ENCODE measurements at regions not wholly inside any gene's neighbourhood (a gene's known extent, or its start where the extent isn't known, plus 50 kb on each side); places are given as distances from the start of the nearest gene placed in this dataset.

DNA sequence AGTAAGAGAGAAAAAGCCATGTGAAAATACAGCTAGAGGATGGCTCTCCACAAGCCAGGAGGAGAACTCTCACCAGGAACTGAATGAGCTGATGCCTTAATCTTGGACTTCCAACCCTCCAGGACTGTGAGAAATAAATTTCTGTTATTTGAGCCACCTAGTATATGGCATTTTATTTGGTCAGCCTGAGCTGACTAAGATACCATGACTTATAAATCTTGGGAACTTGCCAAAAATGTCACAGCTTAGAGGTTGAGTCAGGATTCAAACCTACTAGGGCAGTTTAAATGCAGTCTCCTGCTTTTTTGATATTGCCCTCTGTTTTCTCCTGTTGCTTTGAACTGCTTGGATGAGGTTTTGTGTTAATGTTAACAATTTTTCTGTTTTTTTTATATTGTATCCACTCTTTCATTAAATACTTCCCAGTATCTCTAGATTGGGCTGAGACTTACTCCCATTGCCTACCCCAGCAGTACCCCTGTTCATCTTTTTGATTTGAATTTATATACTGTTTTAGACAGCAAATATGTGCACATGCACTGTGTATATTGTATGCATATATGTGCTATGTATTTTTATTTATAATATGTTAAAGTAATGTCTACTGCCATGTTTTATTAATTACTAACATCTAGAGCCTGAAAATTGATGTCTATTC lies 1223.2 kb downstream of the OTOL1 start (continued):
- TF ChIP-seq, protein P1, sequence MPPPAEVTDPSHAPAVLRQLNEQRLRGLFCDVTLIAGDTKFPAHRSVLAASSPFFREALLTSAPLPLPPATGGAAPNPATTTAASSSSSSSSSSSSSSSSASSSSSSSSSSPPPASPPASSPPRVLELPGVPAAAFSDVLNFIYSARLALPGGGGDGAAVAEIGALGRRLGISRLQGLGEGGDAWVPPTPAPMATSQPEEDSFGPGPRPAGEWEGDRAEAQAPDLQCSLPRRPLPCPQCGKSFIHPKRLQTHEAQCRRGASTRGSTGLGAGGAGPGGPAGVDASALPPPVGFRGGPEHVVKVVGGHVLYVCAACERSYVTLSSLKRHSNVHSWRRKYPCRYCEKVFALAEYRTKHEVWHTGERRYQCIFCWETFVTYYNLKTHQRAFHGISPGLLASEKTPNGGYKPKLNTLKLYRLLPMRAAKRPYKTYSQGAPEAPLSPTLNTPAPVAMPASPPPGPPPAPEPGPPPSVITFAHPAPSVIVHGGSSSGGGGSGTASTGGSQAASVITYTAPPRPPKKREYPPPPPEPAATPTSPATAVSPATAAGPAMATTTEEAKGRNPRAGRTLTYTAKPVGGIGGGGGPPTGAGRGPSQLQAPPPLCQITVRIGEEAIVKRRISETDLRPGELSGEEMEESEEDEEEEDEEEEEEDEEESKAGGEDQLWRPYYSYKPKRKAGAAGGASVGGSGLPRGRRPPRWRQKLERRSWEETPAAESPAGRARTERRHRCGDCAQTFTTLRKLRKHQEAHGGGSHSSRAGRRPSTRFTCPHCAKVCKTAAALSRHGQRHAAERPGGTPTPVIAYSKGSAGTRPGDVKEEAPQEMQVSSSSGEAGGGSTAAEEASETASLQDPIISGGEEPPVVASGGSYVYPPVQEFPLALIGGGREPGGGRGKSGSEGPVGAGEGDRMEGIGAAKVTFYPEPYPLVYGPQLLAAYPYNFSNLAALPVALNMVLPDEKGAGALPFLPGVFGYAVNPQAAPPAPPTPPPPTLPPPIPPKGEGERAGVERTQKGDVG (CRISPR knock-in tag; IDR thresholded peaks at IDR 0.05), result no peak
- TF ChIP-seq MXI1 (IDR thresholded peaks at IDR 0.05; ENCODE audit: low read depth, low read length), result no peak

DNA sequence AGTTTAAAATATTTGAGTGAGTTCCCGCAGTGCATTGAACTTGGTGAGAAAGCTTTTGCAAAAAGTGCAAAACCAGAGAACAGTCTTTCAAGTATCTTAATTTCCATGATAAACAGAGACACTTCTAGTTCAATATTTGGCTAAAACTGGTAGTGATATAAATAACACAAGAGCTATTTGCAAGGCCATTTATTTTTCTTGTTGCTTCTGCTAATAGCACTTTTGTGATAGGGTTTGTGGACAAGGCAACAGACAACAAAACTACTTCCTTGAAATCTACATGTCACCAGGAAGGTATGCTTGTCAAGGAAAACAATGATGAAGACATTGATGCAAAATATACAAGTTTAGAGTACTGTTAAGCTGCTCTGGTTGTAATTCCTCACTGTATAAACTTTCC lies 1225.1 kb downstream of the OTOL1 start:
- Histone ChIP-seq H3K27ac (ENCODE audit: control insufficient read depth, insufficient read depth) (no peak overlapping the region), H4K20me1 (ENCODE audit: control insufficient read depth, insufficient read depth) (no peaks in the 10 kb centered on the region), H3K4me2 (ENCODE audit: control insufficient read depth, insufficient read depth) (no peak overlapping the region), H3K27me3 (replicated peaks in 1 of 2; ENCODE audit: control insufficient read depth in 2 of 2, insufficient read depth in 2 of 2, low read length in 1 of 2) (no peaks in the 10 kb centered on the region), H3K9ac (ENCODE audit: control insufficient read depth, insufficient read depth, low read length) (no peak overlapping the region), H3K9me3 (replicated peaks; ENCODE audit: control insufficient read depth, insufficient read depth, low read length) (no peaks in the 10 kb centered on the region), H2AFZ (ENCODE audit: control insufficient read depth, low read depth, low read length) (no peak overlapping the region), H3K4me1 (ENCODE audit: control insufficient read depth, insufficient read depth, low read length) (no peaks in the 10 kb centered on the region), H3K4me3 (no peak overlapping the region), H3K79me2 (ENCODE audit: control insufficient read depth, insufficient read depth, low read length) (no peaks in the 10 kb centered on the region), H3K36me3 (ENCODE audit: control insufficient read depth in 2 of 2, insufficient read depth in 2 of 2, low read length in 1 of 2) (no peaks in the 10 kb centered on the region)
- in situ Hi-C loops (cut with MboI) (no loop called here), intact Hi-C loops (cut with micrococcal nuclease; ENCODE audit: unreplicated experiment) (no loop called here)
- ChIA-PET POLR2A (no interaction called here), SMC1A (ENCODE audit: uncharacterized antibody, unreplicated experiment) (no interaction called here), RAD21 (ENCODE audit: unreplicated experiment) (no interaction called here), CTCF (no interaction called here)
- TF ChIP-seq, protein P2, sequence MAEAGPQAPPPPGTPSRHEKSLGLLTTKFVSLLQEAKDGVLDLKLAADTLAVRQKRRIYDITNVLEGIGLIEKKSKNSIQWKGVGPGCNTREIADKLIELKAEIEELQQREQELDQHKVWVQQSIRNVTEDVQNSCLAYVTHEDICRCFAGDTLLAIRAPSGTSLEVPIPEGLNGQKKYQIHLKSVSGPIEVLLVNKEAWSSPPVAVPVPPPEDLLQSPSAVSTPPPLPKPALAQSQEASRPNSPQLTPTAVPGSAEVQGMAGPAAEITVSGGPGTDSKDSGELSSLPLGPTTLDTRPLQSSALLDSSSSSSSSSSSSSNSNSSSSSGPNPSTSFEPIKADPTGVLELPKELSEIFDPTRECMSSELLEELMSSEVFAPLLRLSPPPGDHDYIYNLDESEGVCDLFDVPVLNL (IDR thresholded peaks at IDR 0.05; ENCODE audit: low read depth, low read length), result no peak
- TF ChIP-seq ATF7 (IDR thresholded peaks at IDR 0.05; ENCODE audit: low read depth), result no peak
- TF ChIP-seq ZNF384 (IDR thresholded peaks at IDR 0.05; ENCODE audit: borderline replicate concordance, low read depth, low read length), result no peak
- TF ChIP-seq NR2C1 (IDR thresholded peaks at IDR 0.05), result no peak
- FAIRE-seq (no peak), DNase-seq (ENCODE audit: low read depth, low spot score) (no peak), ATAC-seq (no peak)
- whole genome bisulfite sequencing (ENCODE audit: insufficient coverage, insufficient replicate concordance, low lambda C conversion rate, missing lambda C conversion rate), result 13% methylated on average over 1 of the region's 1 CpG
- no TSS peak for BruUV-seq (replicated peaks)
